Vagina (tissue), 2 donors: ENCODE measurements at regions not wholly inside any gene's neighbourhood (a gene's known extent, or its start where the extent isn't known, plus 50 kb on each side); places are given as distances from the start of the nearest gene placed in this dataset.

Experiments
- DNase-seq, 2 donors: peaks; one replicate each; pipeline ENCODE4 v3.0.0-alpha.2; 2017; ENCODE audit errors: extremely low spot score in 2 of 2
- H3K27ac ChIP-seq: fragments of 200-600 bp; sonication (generic); one replicate; pipeline ENCODE4 v1.5.1; 2019
- H3K27me3 ChIP-seq: fragments of 200-600 bp; sonication (generic); one replicate; pipeline ENCODE4 v1.5.1; 2019
- H3K36me3 ChIP-seq, 2 donors: fragments of 200-600 bp; sonication (generic); one replicate each; pipeline ENCODE4 v1.5.1; 2017 to 2019
- H3K4me1 ChIP-seq: fragments of 200-600 bp; sonication (generic); one replicate; pipeline ENCODE4 v1.5.1; 2019
- H3K4me3 ChIP-seq, 2 donors: fragments of 200-600 bp; sonication (generic); 1 replicate in 1 of 2; 2 replicates in 1 of 2; pipeline ENCODE4 v1.5.1; 2016 to 2019
- H3K9me3 ChIP-seq: fragments of 200-600 bp; sonication (generic); one replicate; pipeline ENCODE4 v1.5.1; 2019
- CTCF ChIP-seq, 3 experiments: fragments of 450-650 bp in 2 of 3; fragments of 200-600 bp in 1 of 3; sonication (generic) in 1 of 3; IDR thresholded peaks; one replicate each; pipeline ENCODE4 v1.5.1; 2017 to 2019; ENCODE audit warnings: antibody characterized with exemption in 3 of 3, mild to moderate bottlenecking in 2 of 3, moderate library complexity in 2 of 3
- POLR2A ChIP-seq, 2 donors: fragments of 450-650 bp; IDR thresholded peaks; one replicate each; pipeline ENCODE4 v1.6.1; 2017; ENCODE audit warnings: antibody characterized with exemption in 2 of 2, mild to moderate bottlenecking in 2 of 2, moderate library complexity in 2 of 2
- POLR2AphosphoS5 ChIP-seq, 2 donors: sonication (generic); formaldehyde crosslinking; IDR thresholded peaks; one replicate each; pipeline ENCODE4 v1.9.0; 2017; ENCODE audit warnings: antibody characterized with exemption in 2 of 2, mild to moderate bottlenecking in 2 of 2, low read depth in 1 of 2; ENCODE audit not compliant: insufficient read depth in 1 of 2
- intact Hi-C: fragments of 100-400 bp; cut with DNase I; formaldehyde crosslinking; loops from one replicate; pipeline ENCODE4 v1.15.1; 2023

GRCh38 chr13:66214467-66214866 lies 1015.7 kb downstream of the PCDH9 start:
- Histone ChIP-seq H3K9me3 (no peaks in the 10 kb centered on the region), H3K27me3 (no peaks in the 10 kb centered on the region), H3K4me1 (no peaks in the 10 kb centered on the region), H3K4me3 (no peak overlapping the region), H3K27ac (no peak overlapping the region), H3K36me3 (no peaks in the 10 kb centered on the region)
- TF ChIP-seq POLR2A (IDR thresholded peaks at IDR 0.05) (no peak), POLR2AphosphoS5 (IDR thresholded peaks at IDR 0.05; ENCODE audit: insufficient read depth in 1 of 2, low read depth in 1 of 2) (no peak), CTCF (IDR thresholded peaks at IDR 0.05) (no peak)
- DNase-seq = no peak
- intact Hi-C loops = no loop called here

- intact Hi-C loops = no loop called here
- TF ChIP-seq POLR2A (IDR thresholded peaks at IDR 0.05) = no peak
- no peak for TF ChIP-seq CTCF (IDR thresholded peaks at IDR 0.05)
- TF ChIP-seq POLR2AphosphoS5 (IDR thresholded peaks at IDR 0.05; ENCODE audit: insufficient read depth in 1 of 2, low read depth in 1 of 2) = no peak
- H3K4me3 ChIP-seq = no peak overlapping the region
- H3K9me3 ChIP-seq = no peaks in the 10 kb centered on the region
- DNase-seq = no peak
- no peak overlapping the region for H3K27ac ChIP-seq
- no peaks in the 10 kb centered on the region for H3K36me3 ChIP-seq
- no peaks in the 10 kb centered on the region for H3K27me3 ChIP-seq
- no peaks in the 10 kb centered on the region for H3K4me1 ChIP-seq
Measured at GRCh38 chr13:66212511-66212910, 1017.6 kb downstream of the PCDH9 start.

- Histone ChIP-seq H3K27ac (no peak overlapping the region), H3K27me3 (no peaks in the 10 kb centered on the region), H3K36me3 (no peaks in the 10 kb centered on the region), H3K9me3 (no peaks in the 10 kb centered on the region), H3K4me1 (no peaks in the 10 kb centered on the region), H3K4me3 (no peak overlapping the region)
- no peak for DNase-seq
- TF ChIP-seq CTCF (IDR thresholded peaks at IDR 0.05) (no peak), POLR2AphosphoS5 (IDR thresholded peaks at IDR 0.05; ENCODE audit: insufficient read depth in 1 of 2, low read depth in 1 of 2) (no peak), POLR2A (IDR thresholded peaks at IDR 0.05) (no peak)
- intact Hi-C loops = no loop called here
Measured at GRCh38 chr13:66210677-66211076, 1019.5 kb downstream of the PCDH9 start.

DNA sequence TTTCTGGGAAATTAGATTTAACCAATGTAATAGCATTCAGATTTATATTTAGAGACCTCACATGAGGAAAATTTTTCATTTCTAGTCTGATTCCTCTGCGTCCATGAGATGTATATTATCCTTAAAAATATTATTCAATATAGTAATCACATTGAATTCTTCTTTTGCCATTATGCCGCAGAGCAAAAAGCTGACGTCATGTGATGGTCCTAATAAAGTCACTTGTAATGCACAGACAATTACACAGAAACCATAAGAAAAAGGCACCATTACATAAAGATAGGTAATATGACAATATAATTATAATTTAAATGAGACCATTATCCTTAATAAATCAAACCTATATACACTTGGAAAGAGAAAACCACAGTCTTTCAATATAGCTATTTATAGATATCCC lies 1021.5 kb downstream of the PCDH9 start:
- TF ChIP-seq POLR2AphosphoS5 (IDR thresholded peaks at IDR 0.05; ENCODE audit: insufficient read depth in 1 of 2, low read depth in 1 of 2) (no peak), POLR2A (IDR thresholded peaks at IDR 0.05) (no peak), CTCF (IDR thresholded peaks at IDR 0.05) (no peak)
- H3K36me3 ChIP-seq = no peaks in the 10 kb centered on the region
- no peaks in the 10 kb centered on the region for H3K27me3 ChIP-seq
- H3K27ac ChIP-seq = no peak overlapping the region
- DNase-seq = no peak
- no peaks in the 10 kb centered on the region for H3K9me3 ChIP-seq
- intact Hi-C loops = no loop called here
- no peak overlapping the region for H3K4me3 ChIP-seq
- no peaks in the 10 kb centered on the region for H3K4me1 ChIP-seq

DNA sequence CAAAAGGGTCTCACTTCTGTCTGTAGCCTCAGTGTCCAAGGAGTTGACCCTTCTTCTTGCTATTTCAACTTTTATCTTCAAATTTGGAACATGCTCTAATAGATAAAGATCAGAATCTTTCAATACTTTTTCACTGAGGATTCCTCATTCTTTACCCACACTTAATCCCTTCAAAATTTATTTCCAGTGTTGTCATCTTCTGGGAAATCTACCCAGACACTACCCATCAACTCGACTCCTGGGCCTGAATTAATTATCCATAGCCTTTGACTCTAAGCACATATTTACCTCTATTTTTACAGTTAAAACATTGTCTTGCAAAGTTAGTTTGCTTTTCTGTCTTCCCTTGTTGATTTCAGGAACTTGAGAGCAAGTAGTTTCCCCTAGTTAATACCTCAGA lies 1022.5 kb downstream of the PCDH9 start:
- intact Hi-C loops = no loop called here
- no peak for DNase-seq

More for the DNA sequence above, 1022.5 kb downstream of the PCDH9 start:
- no peaks in the 10 kb centered on the region for H3K9me3 ChIP-seq
- H3K27me3 ChIP-seq = no peaks in the 10 kb centered on the region
- H3K27ac ChIP-seq = no peak overlapping the region
- TF ChIP-seq POLR2AphosphoS5 (IDR thresholded peaks at IDR 0.05; ENCODE audit: insufficient read depth in 1 of 2, low read depth in 1 of 2) (no peak), CTCF (IDR thresholded peaks at IDR 0.05) (no peak), POLR2A (IDR thresholded peaks at IDR 0.05) (no peak)
- no peaks in the 10 kb centered on the region for H3K36me3 ChIP-seq
- no peaks in the 10 kb centered on the region for H3K4me1 ChIP-seq
- H3K4me3 ChIP-seq = no peak overlapping the region
